ENCODE measurements at regions not wholly inside any gene's neighbourhood (a gene's known extent, or its start where the extent isn't known, plus 50 kb on each side); places are given as distances from the start of the nearest gene placed in this dataset.

GRCh38 chr4:54547299-54548097, 110.3 kb upstream of the KIT start (continued):
- no peak for TF ChIP-seq GLI4 (CRISPR knock-in tag; IDR thresholded peaks at IDR 0.05; ENCODE audit: borderline replicate concordance)
- TF ChIP-seq RBFOX2 (IDR thresholded peaks at IDR 0.05; ENCODE audit: low read depth, low read length), result no peak
- TF ChIP-seq TBL1XR1 (IDR thresholded peaks at IDR 0.05; ENCODE audit: borderline replicate concordance, low read length, partially characterized antibody), result no peak
- TF ChIP-seq SMARCC2 (IDR thresholded peaks at IDR 0.05), result no peak
- no peak for TF ChIP-seq HNF4A (CRISPR knock-in tag; IDR thresholded peaks at IDR 0.05)
- TF ChIP-seq CERS6 (CRISPR knock-in tag; IDR thresholded peaks at IDR 0.05), result no peak
- TF ChIP-seq GFI1 (CRISPR knock-in tag; IDR thresholded peaks at IDR 0.05; ENCODE audit: borderline replicate concordance), result no peak
- no peak for TF ChIP-seq HDAC1 (CRISPR knock-in tag; IDR thresholded peaks at IDR 0.05)
- TF ChIP-seq ZNF337 (CRISPR knock-in tag; IDR thresholded peaks at IDR 0.05; ENCODE audit: borderline replicate concordance, low read depth), result no peak
- TF ChIP-seq JDP2 (CRISPR knock-in tag; IDR thresholded peaks at IDR 0.05; ENCODE audit: borderline replicate concordance), result no peak
- TF ChIP-seq PAXIP1 (CRISPR knock-in tag; conservative IDR thresholded peaks at IDR 0.05), result 0 out of 2 replicates have a peak, but pooled peaks have one; percentile 29
- no peak for TF ChIP-seq ZFAT (CRISPR knock-in tag; conservative IDR thresholded peaks at IDR 0.05)
- no peak for TF ChIP-seq TOPORS (CRISPR knock-in tag; IDR thresholded peaks at IDR 0.05)
- TF ChIP-seq, protein P1, sequence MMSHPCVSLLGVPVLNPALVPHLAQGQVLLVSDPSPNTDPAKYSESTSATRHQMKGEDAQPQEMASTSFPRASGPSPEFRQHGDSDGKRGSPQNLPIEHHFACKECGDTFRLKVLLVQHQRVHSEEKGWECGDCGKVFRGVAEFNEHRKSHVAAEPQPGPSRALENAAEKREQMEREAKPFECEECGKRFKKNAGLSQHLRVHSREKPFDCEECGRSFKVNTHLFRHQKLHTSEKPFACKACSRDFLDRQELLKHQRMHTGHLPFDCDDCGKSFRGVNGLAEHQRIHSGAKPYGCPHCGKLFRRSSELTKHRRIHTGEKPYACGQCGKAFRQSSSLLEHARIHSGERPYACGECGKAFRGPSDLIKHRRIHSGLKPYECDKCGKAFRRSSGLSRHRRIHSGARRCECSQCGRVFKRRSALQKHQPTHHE (CRISPR knock-in tag; IDR thresholded peaks at IDR 0.05; ENCODE audit: borderline replicate concordance), result no peak
- no peak for TF ChIP-seq SNAPC2 (CRISPR knock-in tag; IDR thresholded peaks at IDR 0.05)
- TF ChIP-seq FOXA3 (CRISPR knock-in tag; IDR thresholded peaks at IDR 0.05), result 0 out of 2 replicates have a peak, but pooled peaks have one; percentile 5
- TF ChIP-seq KDM1A (CRISPR knock-in tag; IDR thresholded peaks at IDR 0.05), result no peak
- no peak for TF ChIP-seq ZNF550 (CRISPR knock-in tag; IDR thresholded peaks at IDR 0.05; ENCODE audit: borderline replicate concordance)
- 0 out of 2 replicates have a peak, but pooled peaks have one; percentile 21 for TF ChIP-seq ZNF501 (CRISPR knock-in tag; IDR thresholded peaks at IDR 0.05)
- TF ChIP-seq KAT2B (IDR thresholded peaks at IDR 0.05; ENCODE audit: borderline replicate concordance, low read depth, low read length), result no peak
- no peak for TF ChIP-seq CHCHD3 (CRISPR knock-in tag; IDR thresholded peaks at IDR 0.05)
- no peak for TF ChIP-seq ZNF234 (CRISPR knock-in tag; conservative IDR thresholded peaks at IDR 0.05)
- TF ChIP-seq ZNF251 (CRISPR knock-in tag; IDR thresholded peaks at IDR 0.05), result no peak
- no peak for TF ChIP-seq ZGPAT (CRISPR knock-in tag; IDR thresholded peaks at IDR 0.05)
- TF ChIP-seq CBX1 (IDR thresholded peaks at IDR 0.05; ENCODE audit: low read depth), result no peak
